K562 (cell line): ENCODE measurements at regions not wholly inside any gene's neighbourhood (a gene's known extent, or its start where the extent isn't known, plus 50 kb on each side); places are given as distances from the start of the nearest gene placed in this dataset.

Source experiments
- ATAC-seq: fragments of 200-7000 bp; cut with Tn5 transposase; 3 replicates; pipeline ENCODE4 v1.9.1; 2020; ENCODE audit warnings: moderate library complexity
- BruUV-seq: library from RNA; stranded (reverse); fragments of 400-500 nt; replicated peaks from 2 replicates; lab custom pipeline; 2021; lab: Mats Ljungman, UMichigan
- CTCF ChIA-PET: fragments of 300-600 bp; formaldehyde crosslinking; extraction: SDS; loops from one replicate; lab custom pipeline; 2021; ENCODE audit warnings: low intra/inter-chr PET ratio; lab: Yijun Ruan, JAX
- POLR2A ChIA-PET: fragments of 300-600, 350-650 bp; sonication (Branson Sonifier 250); formaldehyde crosslinking; extraction: SDS; loops from one replicate; lab custom pipeline; 2021; ENCODE audit warnings: antibody characterized with exemption, inconsistent platforms; lab: Yijun Ruan, JAX
- DNase-seq, 4 experiments: peaks; one replicate each; pipeline versions ENCODE4 v3.0.0 to v3.0.0-alpha.2; 2011 to 2018; ENCODE audit warnings: low spot score in 3 of 4, mixed read lengths in 3 of 4; ENCODE audit errors: extremely low read depth in 1 of 4
- FAIRE-seq: peaks from 2 replicates; lab custom pipeline; 2011; peaks lifted over from hg19 to GRCh38; lab: Jason Lieb, UNC
- H2AFZ ChIP-seq: 2 replicates; pipeline ENCODE4 v1.6.0; 2011; ENCODE audit warnings: low read depth, low read length, control low read depth, inconsistent platforms
- H3K27ac ChIP-seq: fragments of 200-600 bp; 3 replicates; pipeline ENCODE4 v1.8.0; 2011; ENCODE audit warnings: low read depth, mild to moderate bottlenecking, control low read depth, inconsistent platforms, low read length, moderate library complexity, mixed read lengths; ENCODE audit errors: extremely low read depth
- H3K27me3 ChIP-seq, 2 experiments: fragments of 300-600 bp in 1 of 2; 2 replicates in 1 of 2; 3 replicates in 1 of 2; pipeline versions ENCODE4 v1.6.0 to v1.8.0; 2011; ENCODE audit warnings: inconsistent platforms in 2 of 2, low read length in 2 of 2, mild to moderate bottlenecking in 1 of 2, mixed read lengths in 1 of 2, moderate library complexity in 1 of 2; ENCODE audit not compliant: control insufficient read depth in 2 of 2, insufficient read depth in 2 of 2
- H3K36me3 ChIP-seq: fragments of 300-600 bp; 3 replicates; pipeline ENCODE4 v1.8.0; 2011; ENCODE audit warnings: mild to moderate bottlenecking, low read length, inconsistent platforms; ENCODE audit not compliant: control insufficient read depth, insufficient read depth
- H3K4me1 ChIP-seq, 2 experiments: fragments of 200-600 bp in 1 of 2; replicated peaks in 1 of 2; 2 replicates in 1 of 2; 3 replicates in 1 of 2; pipeline versions ENCODE4 v1.5.1 to v1.8.0; 2011; ENCODE audit warnings: inconsistent platforms in 2 of 2, low read length in 2 of 2, mild to moderate bottlenecking in 1 of 2, mixed read lengths in 1 of 2, moderate library complexity in 1 of 2; ENCODE audit not compliant: control insufficient read depth in 2 of 2, insufficient read depth in 2 of 2
- H3K4me2 ChIP-seq: 2 replicates; pipeline ENCODE4 v1.6.1; 2011; ENCODE audit warnings: low read length, control low read depth, inconsistent platforms, mixed read lengths; ENCODE audit not compliant: insufficient read depth
- H3K4me3 ChIP-seq: fragments of 200-600 bp; sonication (generic), shearing (Covaris generic); 2 replicates; pipeline ENCODE4 v1.5.1; 2016; ENCODE audit warnings: control low read depth, inconsistent platforms
- H3K79me2 ChIP-seq: fragments of 200-600 bp; 3 replicates; pipeline ENCODE4 v1.8.0; 2011; ENCODE audit warnings: low read length, inconsistent platforms; ENCODE audit not compliant: control insufficient read depth, insufficient read depth
- H3K9ac ChIP-seq, 2 experiments: 2 replicates each; pipeline versions ENCODE4 v1.6.0 to v1.6.1; 2011; ENCODE audit warnings: low read depth in 2 of 2, low read length in 2 of 2, control low read depth in 1 of 2, inconsistent platforms in 1 of 2, mild to moderate bottlenecking in 1 of 2, mixed read lengths in 1 of 2; ENCODE audit not compliant: insufficient read depth in 1 of 2
- H3K9me1 ChIP-seq: one replicate; pipeline ENCODE4 v1.6.0; 2011; ENCODE audit warnings: inconsistent platforms, mild to moderate bottlenecking, low read length, moderate library complexity; ENCODE audit not compliant: control insufficient read depth, insufficient read depth
- H3K9me3 ChIP-seq: replicated peaks from 2 replicates; pipeline ENCODE4 v1.5.1; 2011; ENCODE audit warnings: low read depth, low read length, inconsistent platforms; ENCODE audit not compliant: control insufficient read depth, insufficient read depth
- H4K20me1 ChIP-seq: replicated peaks from 2 replicates; pipeline ENCODE4 v1.6.1; 2011; ENCODE audit warnings: low read length, inconsistent platforms, mixed read lengths; ENCODE audit not compliant: control insufficient read depth, insufficient read depth
- BRF2 ChIP-seq: IDR thresholded peaks from 3 replicates; pipeline ENCODE4 v1.6.1; 2011; ENCODE audit warnings: borderline replicate concordance, mild to moderate bottlenecking; ENCODE audit not compliant: insufficient read length, insufficient read depth
- CCNT2 ChIP-seq: IDR thresholded peaks from 2 replicates; pipeline ENCODE4 v1.6.1; 2011; ENCODE audit warnings: borderline replicate concordance, low read depth, mild to moderate bottlenecking, moderate library complexity, mixed read lengths, low read length; ENCODE audit not compliant: insufficient read length; ENCODE audit errors: extremely low read depth
- DNMT1 ChIP-seq: fragments of 450-650 bp; IDR thresholded peaks from 2 replicates; pipeline ENCODE4 v1.6.1; 2016; ENCODE audit warnings: antibody characterized with exemption, mild to moderate bottlenecking
- ELF1 ChIP-seq: fragments of 200-800 bp; sonication (Bioruptor generic); IDR thresholded peaks from 2 replicates; pipeline ENCODE4 v1.6.1; 2016; ENCODE audit warnings: missing genetic modification characterization, missing compliant biosample characterization
- GABPB2 ChIP-seq: fragments of 250-450 bp; sonication (Bioruptor Pico); conservative IDR thresholded peaks from 2 replicates; pipeline ENCODE4 v1.5.1; 2021; ENCODE audit warnings: mild to moderate bottlenecking
- NFIC ChIP-seq: fragments of 450-650 bp; IDR thresholded peaks from 2 replicates; pipeline ENCODE4 v1.6.1; 2017; ENCODE audit warnings: mild to moderate bottlenecking, inconsistent platforms
- NR2F6 ChIP-seq: fragments of 450-650 bp; formaldehyde crosslinking; IDR thresholded peaks from 2 replicates; pipeline ENCODE4 v1.4.0; 2020; ENCODE audit warnings: mild to moderate bottlenecking
- RNF2 ChIP-seq: sonication (generic); IDR thresholded peaks from 2 replicates; pipeline ENCODE4 v1.6.1; 2016
- SIX5 ChIP-seq, 2 experiments: IDR thresholded peaks; 2 replicates each; pipeline ENCODE4 v1.6.1; 2011; ENCODE audit warnings: low read length in 2 of 2, borderline replicate concordance in 1 of 2, low read depth in 1 of 2, mild to moderate bottlenecking in 1 of 2, moderate library complexity in 1 of 2; ENCODE audit not compliant: insufficient read depth in 1 of 2
- SMARCE1 ChIP-seq: fragments of 450-650 bp; IDR thresholded peaks from 2 replicates; pipeline ENCODE4 v1.7.1; 2016; ENCODE audit warnings: mild to moderate bottlenecking
- TEAD2 ChIP-seq: fragments of 450-650 bp; IDR thresholded peaks from 2 replicates; pipeline ENCODE4 v1.6.1; 2016; ENCODE audit warnings: missing genetic modification characterization, control low read depth, missing compliant biosample characterization
- ZNF134 ChIP-seq: fragments of 250-450 bp; sonication (Bioruptor Pico); conservative IDR thresholded peaks from 2 replicates; pipeline ENCODE4 v1.4.0; 2020
- ZNF165 ChIP-seq: fragments of 250-450 bp; sonication (Bioruptor Pico); IDR thresholded peaks from 2 replicates; pipeline ENCODE4 v1.4.0; 2020; ENCODE audit warnings: borderline replicate concordance
- ZNF609 ChIP-seq: sonication (generic); formaldehyde crosslinking; IDR thresholded peaks from 2 replicates; pipeline ENCODE4 v1.8.1; 2023; ENCODE audit warnings: missing genetic modification reagents, mild to moderate bottlenecking, borderline replicate concordance
- ZNF644 ChIP-seq: fragments of 200-800 bp; sonication (Bioruptor generic); IDR thresholded peaks from 2 replicates; pipeline ENCODE4 v1.6.1; 2016; ENCODE audit warnings: low read depth, missing genetic modification characterization, missing compliant biosample characterization
- WGBS: fragments of 100-300 bp; shearing (Covaris generic); methylation state at CpG from one replicate; pipeline ENCODE4 v1.1.6; 2016; ENCODE audit warnings: low coverage, mixed read lengths; ENCODE audit not compliant: insufficient coverage; ENCODE audit errors: missing lambda C conversion rate; 5-methylcytosine and 5-hydroxymethylcytosine counted together
- in situ Hi-C: fragments of 300-500 bp; cut with MboI; formaldehyde crosslinking; loops from 4 replicates; pipeline ENCODE4 v1.15.0; 2018; ENCODE audit warnings: inconsistent platforms, mixed read lengths
- intact Hi-C: fragments of 100-400 bp; cut with micrococcal nuclease; formaldehyde crosslinking; loops from 2 replicates; pipeline ENCODE4 v1.14.2; 2022
- TF ChIP-seq, protein P1 (sequence below): fragments of 450-650 bp; IDR thresholded peaks from 2 replicates; pipeline ENCODE4 v1.6.1; 2016; ENCODE audit warnings: antibody characterized with exemption

DNA sequence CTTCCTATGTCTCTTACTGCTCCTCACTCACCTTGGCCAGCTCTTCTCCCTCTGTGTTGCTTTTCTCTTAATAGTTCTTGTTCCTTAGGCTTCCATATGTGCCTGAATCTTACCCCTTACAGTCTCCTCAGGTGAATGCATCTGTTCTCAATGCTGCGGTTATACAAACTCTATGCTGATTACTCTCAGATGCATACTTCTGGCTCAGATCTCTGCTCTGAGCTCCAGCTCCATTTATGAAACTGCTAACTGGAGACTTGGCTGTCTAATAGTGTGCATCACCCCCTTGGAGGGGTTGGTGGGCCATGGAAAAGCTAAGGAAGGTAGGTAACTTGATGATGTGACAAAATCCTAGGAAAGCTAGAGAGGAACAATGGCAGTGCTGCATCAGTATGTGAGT, 422.5 kb downstream of the TMEM135 start:
- Histone ChIP-seq H4K20me1 (no peaks in the 10 kb centered on the region), H3K9me1 (no peaks in the 10 kb centered on the region), H2AFZ (no peak overlapping the region), H3K4me1 (no peaks in the 10 kb centered on the region), H3K27ac (no peak overlapping the region), H3K27me3 (no peaks in the 10 kb centered on the region), H3K4me3 (no peak overlapping the region), H3K9me3 (no peaks in the 10 kb centered on the region), H3K79me2 (no peaks in the 10 kb centered on the region), H3K36me3 (no peaks in the 10 kb centered on the region), H3K9ac (no peak overlapping the region), H3K4me2 (no peak overlapping the region)
- FAIRE-seq (no peak), ATAC-seq (no peak), DNase-seq (no peak)
- ChIA-PET CTCF (no interaction called here), POLR2A (no interaction called here)
- intact Hi-C loops (no loop called here), in situ Hi-C loops (no loop called here)
- 0% methylated on average over 1 of the region's 1 CpG for WGBS
- BruUV-seq = no TSS peak
- TF ChIP-seq ELF1 (tag) = no peak
- no peak for TF ChIP-seq NR2F6
- TF ChIP-seq SIX5 (IDR thresholded peaks at IDR 0.05; ENCODE audit: borderline replicate concordance in 1 of 2, insufficient read depth in 1 of 2, low read depth in 1 of 2, low read length in 2 of 2) = no peak
- TF ChIP-seq ZNF134 (CRISPR knock-in tag) = no peak
- no peak for TF ChIP-seq BRF2
- no peak for TF ChIP-seq RNF2
- no peak for TF ChIP-seq NFIC
- TF ChIP-seq ZNF165 (CRISPR knock-in tag) = no peak
- no peak for TF ChIP-seq DNMT1
- TF ChIP-seq ZNF609 (CRISPR knock-in tag) = no peak
- TF ChIP-seq GABPB2 (CRISPR knock-in tag) = no peak
- TF ChIP-seq TEAD2 (tag) = no peak
- TF ChIP-seq CCNT2 = no peak
- TF ChIP-seq, protein P1, sequence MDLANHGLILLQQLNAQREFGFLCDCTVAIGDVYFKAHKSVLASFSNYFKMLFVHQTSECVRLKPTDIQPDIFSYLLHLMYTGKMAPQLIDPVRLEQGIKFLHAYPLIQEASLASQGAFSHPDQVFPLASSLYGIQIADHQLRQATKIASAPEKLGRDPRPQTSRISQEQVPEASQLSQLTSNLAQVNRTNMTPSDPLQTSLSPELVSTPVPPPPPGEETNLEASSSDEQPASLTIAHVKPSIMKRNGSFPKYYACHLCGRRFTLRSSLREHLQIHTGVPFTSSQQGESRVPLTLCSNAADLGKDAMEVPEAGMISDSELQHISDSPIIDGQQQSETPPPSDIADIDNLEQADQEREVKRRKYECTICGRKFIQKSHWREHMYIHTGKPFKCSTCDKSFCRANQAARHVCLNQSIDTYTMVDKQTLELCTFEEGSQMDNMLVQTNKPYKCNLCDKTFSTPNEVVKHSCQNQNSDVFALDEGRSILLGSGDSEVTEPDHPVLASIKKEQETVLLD = no peak
- no peak for TF ChIP-seq SMARCE1
- no peak for TF ChIP-seq ZNF644
